ENCODE measurements at regions not wholly inside any gene's neighbourhood (a gene's known extent, or its start where the extent isn't known, plus 50 kb on each side); places are given as distances from the start of the nearest gene placed in this dataset.

DNA sequence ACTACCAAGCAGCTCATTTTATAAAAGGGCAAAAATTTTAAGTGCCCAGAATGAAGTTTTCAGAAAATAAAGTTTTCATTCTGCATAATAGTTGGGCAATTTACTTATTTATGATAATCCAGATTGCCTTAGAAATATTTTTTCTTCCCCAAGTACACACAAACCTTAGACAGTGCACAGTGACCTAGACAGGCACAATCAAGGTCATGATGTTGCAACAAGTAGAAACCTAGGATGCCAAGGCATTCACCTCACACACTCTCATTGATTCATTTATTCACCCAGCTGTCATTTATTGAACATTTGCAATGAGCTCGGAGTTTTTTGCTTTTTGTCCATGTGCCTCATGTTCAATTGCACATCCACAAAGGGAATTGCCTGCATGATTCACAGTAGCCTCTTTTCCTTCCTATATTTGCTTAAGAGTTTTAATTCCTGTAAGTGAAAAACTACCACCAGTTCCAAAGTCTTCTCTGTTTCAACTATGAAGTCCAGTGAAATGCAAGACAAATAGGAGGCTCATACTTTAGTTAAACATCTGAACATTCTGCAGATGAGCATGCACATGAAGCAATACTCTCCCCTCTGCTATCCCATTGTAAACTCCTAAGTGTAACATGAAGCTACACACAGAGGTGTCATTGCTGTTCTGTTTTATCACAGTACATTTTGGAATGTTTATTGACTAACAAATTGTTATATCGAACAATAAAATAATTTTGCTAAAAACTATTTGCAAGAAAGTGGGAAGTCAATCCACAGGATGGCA lies 122.9 kb downstream of the HINT1 start:
- TF ChIP-seq POLR2A (IDR thresholded peaks at IDR 0.05; ENCODE audit: extremely low read depth, insufficient read length) (no peak), MYC (IDR thresholded peaks at IDR 0.05; ENCODE audit: low read depth, low read length) (no peak), CTCF (IDR thresholded peaks at IDR 0.05; ENCODE audit: low read depth, low read length) (no peak)
- TF ChIP-seq, protein P1, sequence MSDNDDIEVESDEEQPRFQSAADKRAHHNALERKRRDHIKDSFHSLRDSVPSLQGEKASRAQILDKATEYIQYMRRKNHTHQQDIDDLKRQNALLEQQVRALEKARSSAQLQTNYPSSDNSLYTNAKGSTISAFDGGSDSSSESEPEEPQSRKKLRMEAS (IDR thresholded peaks at IDR 0.05; ENCODE audit: low read depth, low read length): no peak
- no peak overlapping the region for H3K4me3 ChIP-seq (ENCODE audit: low read depth, low read length)
- DNase-seq (ENCODE audit: low read depth): no peak

- DNase-seq (ENCODE audit: low read depth): no peak
- no peak overlapping the region for H3K4me3 ChIP-seq (ENCODE audit: low read depth, low read length)
- TF ChIP-seq CTCF (IDR thresholded peaks at IDR 0.05; ENCODE audit: low read depth, low read length) (no peak), MYC (IDR thresholded peaks at IDR 0.05; ENCODE audit: low read depth, low read length) (no peak), POLR2A (IDR thresholded peaks at IDR 0.05; ENCODE audit: extremely low read depth, insufficient read length) (no peak)
- TF ChIP-seq, protein P1 (IDR thresholded peaks at IDR 0.05; ENCODE audit: low read depth, low read length): no peak
Observed at GRCh38 chr5:131023498-131023865, 141.6 kb downstream of the HINT1 start.

DNA sequence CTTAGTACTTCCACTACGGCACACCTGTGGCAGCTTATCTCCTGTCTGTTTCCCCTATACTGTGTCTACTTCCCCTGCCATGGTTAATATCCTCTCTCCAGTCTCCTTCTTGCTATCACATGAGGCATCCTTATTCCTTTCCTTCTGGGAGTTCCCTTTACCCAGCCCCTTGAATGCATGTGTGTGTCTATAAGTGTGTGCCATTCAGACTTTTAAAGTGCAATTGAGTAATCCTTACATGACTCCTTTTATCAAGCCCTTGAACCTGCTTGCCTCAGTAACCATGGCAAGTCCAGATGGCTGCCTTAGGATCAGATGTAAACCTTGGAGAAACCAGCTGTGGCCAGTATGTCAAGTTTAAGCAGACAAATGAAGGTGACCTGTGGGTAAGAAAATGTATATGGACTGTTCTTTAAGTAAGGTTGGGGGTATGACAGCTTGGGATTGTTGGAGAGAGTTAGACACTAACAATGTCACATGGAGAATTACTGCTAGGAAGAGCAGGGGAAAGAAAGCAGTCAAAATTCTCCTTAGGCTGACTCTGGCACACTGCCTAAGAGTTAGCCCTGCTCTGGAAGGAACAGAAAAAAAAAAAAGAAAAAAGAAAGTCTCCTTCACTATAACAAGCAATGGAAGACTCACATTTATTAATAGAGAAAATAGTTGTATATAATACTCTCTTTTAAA lies 142.1 kb downstream of the HINT1 start:
- DNase-seq (ENCODE audit: low read depth): no peak
- H3K4me3 ChIP-seq (ENCODE audit: low read depth, low read length): no peak overlapping the region
- TF ChIP-seq POLR2A (IDR thresholded peaks at IDR 0.05; ENCODE audit: extremely low read depth, insufficient read length) (no peak), MYC (IDR thresholded peaks at IDR 0.05; ENCODE audit: low read depth, low read length) (no peak), CTCF (IDR thresholded peaks at IDR 0.05; ENCODE audit: low read depth, low read length) (no peak)
- TF ChIP-seq, protein P1 (IDR thresholded peaks at IDR 0.05; ENCODE audit: low read depth, low read length): no peak

GRCh38 chr5:131021646-131022045 lies 143.4 kb downstream of the HINT1 start:
- H3K4me3 ChIP-seq (ENCODE audit: low read depth, low read length): no peak overlapping the region
- TF ChIP-seq POLR2A (IDR thresholded peaks at IDR 0.05; ENCODE audit: extremely low read depth, insufficient read length) (no peak), CTCF (IDR thresholded peaks at IDR 0.05; ENCODE audit: low read depth, low read length) (no peak), MYC (IDR thresholded peaks at IDR 0.05; ENCODE audit: low read depth, low read length) (no peak)
- TF ChIP-seq, protein P1 (IDR thresholded peaks at IDR 0.05; ENCODE audit: low read depth, low read length): no peak
- DNase-seq (ENCODE audit: low read depth): no peak

- TF ChIP-seq, protein P1 (IDR thresholded peaks at IDR 0.05; ENCODE audit: low read depth, low read length): no peak
- no peak for TF ChIP-seq POLR2A (IDR thresholded peaks at IDR 0.05; ENCODE audit: extremely low read depth, insufficient read length)
- DNase-seq (ENCODE audit: low read depth): peak; percentile 23
- no peak overlapping the region for H3K4me3 ChIP-seq (ENCODE audit: low read depth, low read length)
Observed at GRCh38 chr5:131019601-131020315, 145.3 kb downstream of the HINT1 start.
